22Rv1 (cell line): ENCODE measurements at regions not wholly inside any gene's neighbourhood (a gene's known extent, or its start where the extent isn't known, plus 50 kb on each side); places are given as distances from the start of the nearest gene placed in this dataset.

ENCODE experiments used
- ZFX ChIP-seq: fragments of 450-650 bp; IDR thresholded peaks from 2 replicates; pipeline ENCODE4 v1.6.1; 2017; ENCODE audit warnings: antibody characterized with exemption, borderline replicate concordance
- TF ChIP-seq, protein P1 (sequence below): fragments of 450-650 bp; IDR thresholded peaks from 2 replicates; pipeline ENCODE4 v1.5.1; 2017; ENCODE audit warnings: mild to moderate bottlenecking

DNA sequence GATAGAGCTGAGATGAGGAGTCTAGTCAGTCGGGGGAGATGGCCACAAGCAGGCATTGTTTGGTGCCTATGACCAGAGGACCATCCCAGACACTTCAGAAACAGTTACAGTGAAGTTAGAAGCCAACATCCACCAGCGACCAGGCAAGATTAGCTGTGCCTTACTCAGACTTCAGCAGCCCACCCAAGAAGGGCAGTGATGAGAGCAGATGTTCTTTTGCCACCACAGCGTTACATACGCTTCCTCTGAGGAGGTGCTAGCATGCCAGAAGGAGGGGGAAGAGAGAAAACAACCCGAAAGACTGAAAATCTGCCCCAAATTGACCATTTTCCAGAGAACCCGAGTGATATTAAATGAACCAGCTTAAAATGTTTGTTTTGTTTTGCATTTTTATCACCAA is 186.8 kb downstream of the PRL start:
- TF ChIP-seq, protein P1, sequence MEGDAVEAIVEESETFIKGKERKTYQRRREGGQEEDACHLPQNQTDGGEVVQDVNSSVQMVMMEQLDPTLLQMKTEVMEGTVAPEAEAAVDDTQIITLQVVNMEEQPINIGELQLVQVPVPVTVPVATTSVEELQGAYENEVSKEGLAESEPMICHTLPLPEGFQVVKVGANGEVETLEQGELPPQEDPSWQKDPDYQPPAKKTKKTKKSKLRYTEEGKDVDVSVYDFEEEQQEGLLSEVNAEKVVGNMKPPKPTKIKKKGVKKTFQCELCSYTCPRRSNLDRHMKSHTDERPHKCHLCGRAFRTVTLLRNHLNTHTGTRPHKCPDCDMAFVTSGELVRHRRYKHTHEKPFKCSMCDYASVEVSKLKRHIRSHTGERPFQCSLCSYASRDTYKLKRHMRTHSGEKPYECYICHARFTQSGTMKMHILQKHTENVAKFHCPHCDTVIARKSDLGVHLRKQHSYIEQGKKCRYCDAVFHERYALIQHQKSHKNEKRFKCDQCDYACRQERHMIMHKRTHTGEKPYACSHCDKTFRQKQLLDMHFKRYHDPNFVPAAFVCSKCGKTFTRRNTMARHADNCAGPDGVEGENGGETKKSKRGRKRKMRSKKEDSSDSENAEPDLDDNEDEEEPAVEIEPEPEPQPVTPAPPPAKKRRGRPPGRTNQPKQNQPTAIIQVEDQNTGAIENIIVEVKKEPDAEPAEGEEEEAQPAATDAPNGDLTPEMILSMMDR: no peak
- TF ChIP-seq ZFX: no peak
